ENCODE measurements at regions not wholly inside any gene's neighbourhood (a gene's known extent, or its start where the extent isn't known, plus 50 kb on each side); places are given as distances from the start of the nearest gene placed in this dataset.
"Not testable (repeated sequence)": the region's sequence is repeated elsewhere in the genome, so short reads cannot be mapped to it uniquely, and the experiment has no call there.

DNA sequence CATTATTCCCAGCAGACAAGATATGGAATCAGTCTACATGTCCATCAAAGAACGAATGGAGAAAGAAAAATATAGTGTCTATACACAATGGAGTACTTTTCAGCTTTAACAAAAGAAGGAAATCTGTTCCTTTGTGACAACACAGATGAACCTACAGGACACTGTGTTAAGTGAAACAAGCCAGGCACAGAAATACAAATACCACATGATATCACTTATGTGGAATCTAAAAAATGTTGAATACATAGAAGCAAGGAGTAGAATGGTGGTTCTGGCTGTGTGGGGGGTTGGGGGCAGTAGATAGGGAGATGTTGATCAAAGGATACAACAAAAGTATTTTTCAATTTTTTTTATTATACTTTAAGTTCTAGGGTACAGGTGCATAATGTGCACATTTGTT is 347.7 kb upstream of the MAP2 start:
- no peak for DNase-seq

DNA sequence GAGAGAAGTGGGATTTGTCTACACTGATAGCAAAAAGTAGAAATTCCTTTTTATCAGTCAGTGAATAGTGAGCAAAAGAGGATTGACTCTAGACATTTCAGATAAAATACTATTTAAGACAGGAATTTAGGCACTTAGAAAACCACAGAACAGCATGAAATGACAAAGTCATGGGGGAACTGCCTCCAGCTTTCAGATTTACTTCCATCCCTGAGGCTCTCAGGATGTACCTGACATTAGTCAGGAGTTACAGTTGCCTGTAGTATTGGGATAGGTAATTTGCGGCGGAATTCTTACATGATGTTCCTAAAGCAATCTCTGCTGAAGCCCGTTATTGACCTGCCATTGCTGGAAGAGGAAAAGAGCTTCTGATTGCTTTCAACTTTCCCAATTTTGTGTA is 337.1 kb upstream of the MAP2 start:
- DNase-seq = no peak

DNA sequence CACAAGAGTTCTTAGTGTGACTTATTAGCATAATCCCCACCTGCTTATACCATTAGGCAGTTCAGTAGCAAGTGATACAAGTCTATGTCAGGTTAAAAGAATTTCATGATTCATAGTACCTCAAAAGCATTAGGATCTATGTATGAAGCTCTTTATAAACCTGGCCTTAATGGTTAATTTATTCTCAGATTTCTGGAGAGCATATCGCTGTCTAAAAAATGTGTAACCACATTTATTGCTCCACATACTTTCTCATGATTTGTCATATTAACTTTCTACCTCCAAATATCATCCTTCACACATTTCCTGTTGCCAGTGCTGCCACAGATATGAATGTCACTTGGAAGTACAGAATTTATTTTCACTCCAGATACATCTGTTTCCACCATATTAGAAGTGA is 332.8 kb upstream of the MAP2 start:
- no peak for DNase-seq

DNA sequence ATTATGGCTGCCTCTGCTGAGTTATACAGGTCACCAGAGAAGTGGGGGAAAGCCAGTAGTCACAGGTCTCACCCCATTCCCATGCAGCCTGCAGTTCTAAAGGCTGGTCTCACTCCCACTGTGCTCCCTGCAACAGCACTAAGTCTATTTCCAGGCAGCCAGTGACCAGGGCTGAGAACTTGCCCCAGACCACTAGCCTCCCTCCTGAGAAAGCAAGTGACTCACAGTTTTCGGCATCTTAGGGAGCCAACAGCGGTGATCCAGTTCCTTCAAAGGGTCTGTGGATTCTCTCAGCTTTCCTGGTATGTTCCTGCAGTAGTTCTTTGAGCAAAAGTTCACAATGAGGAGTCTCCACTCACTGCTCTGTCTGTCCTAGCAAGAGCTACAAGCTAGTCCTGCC is 329.6 kb upstream of the MAP2 start:
- DNase-seq = no peak

DNA sequence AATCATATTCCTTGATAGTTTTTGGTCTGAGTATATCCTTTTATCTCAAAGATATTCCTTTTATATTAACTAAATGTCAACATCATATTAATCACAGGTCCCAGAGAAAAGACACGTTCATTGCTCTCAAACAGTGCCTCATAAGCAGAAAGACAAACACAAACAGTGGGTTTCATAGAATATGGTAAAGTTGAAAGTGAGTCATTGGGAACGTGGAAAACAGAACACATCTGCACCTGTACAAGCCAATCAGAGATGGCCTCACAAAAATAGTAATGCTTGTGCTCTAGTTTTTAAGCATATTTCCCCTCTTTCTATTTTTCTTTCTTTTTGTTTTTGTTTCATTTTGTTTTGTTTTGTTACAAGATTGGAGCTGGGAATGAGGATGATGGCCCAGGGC is 328.4 kb upstream of the MAP2 start:
- no peak for DNase-seq

DNA sequence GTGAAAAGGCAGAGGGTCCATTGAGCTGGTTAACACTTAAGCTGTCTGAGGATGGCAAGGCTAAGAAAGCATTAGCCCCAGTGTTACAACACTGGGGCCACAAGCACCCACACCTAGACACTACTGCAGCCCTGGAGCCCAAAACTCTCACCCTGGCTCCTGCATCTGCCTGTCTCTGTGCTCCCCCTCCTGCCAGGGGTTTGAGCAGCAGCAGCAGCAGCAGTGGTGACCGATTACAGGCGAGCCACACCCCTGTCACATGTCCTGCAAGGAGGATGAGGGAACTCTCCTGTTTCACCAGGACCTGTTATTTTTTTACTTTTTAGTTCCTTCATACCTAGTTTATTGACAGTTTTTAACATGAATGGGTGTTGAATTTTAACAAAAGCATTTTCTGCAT is 326.7 kb upstream of the MAP2 start:
- no peak for DNase-seq

DNA sequence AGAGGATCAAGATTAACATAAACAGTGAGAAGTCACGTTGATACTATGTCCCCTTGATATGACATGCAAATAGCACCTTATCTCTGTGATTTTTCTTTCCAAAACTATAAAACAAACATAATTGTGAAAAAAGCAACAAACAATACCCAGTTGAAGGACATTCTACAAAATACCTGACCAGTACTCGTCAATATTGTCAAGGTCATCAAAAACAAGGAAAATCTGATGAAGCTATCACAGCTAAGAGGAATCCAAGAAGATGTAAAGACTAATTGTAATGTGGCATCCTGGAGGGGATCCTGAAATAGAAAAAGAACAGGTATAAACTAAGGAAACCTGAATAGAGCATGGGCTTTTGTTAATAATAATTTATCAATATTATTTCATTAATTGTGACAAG is 321.5 kb upstream of the MAP2 start:
- DNase-seq = no peak

DNA sequence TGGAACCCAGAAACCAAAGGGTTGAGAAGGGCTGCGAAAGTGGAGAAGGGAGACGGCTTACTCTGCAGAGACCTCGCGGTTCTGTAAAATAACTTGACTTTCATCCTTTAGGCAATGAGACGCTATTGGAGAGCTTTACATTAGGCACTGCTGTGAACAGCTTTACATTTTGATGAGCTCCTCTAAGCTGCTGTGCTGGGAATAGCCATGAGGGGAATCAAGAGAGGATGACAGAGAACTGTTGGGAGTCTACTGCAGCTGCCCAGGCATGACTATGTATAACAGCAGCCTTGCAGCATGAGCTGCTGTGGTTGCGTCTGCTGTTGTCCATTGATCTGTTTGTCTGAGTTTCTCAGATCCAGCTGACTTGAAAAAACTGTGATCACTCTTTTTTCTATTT is 310.8 kb upstream of the MAP2 start:
- DNase-seq = no peak

DNA sequence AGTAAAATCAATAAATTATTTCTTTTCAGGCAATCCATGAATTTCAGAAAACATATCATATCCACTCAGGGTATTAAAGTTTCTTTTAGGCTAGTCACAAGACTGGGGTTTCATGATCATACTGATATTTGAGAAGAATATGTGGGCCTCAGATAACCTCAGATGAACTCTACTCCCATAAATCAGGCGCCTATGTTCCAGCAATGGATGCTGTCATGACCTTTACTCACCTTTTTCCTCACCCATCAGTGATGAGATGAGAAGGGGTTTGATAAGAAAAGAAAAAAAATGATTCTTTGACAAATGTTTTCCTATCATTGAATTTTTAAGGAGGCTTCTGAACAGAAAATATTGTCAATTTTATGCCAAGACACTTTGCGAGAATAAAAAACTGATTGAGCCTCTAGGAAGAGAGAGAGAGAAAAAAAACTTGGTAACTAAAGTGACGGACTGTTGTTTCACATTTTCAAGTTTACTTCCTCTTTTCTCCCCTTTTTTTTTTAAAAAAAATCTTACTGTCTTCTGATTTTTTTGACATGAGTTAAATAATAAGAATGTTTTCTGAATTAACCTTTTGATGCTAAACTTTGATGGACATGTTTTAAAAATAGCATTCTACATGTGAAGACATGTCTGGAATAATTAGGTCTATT is 309.1 kb upstream of the MAP2 start:
- DNase-seq = no peak

DNA sequence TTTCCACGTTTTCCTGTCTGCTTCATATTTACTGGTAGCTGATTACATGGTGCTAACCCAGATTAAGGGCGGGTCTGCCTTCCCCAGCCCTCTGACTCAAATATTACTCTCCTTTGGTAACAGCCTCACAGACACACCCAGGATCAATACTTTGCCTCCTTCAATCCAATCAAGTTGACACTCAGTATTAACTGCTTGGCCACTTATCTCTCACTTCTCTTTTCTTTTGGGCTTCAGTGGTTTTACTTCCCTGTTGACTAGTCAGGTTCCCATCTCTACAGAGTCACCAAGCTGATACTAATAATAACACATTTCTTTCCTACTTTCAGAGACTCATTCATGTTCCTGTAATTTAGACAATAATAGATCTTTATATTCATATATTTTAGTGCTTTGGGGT is 302.2 kb upstream of the MAP2 start:
- no peak for DNase-seq

DNA sequence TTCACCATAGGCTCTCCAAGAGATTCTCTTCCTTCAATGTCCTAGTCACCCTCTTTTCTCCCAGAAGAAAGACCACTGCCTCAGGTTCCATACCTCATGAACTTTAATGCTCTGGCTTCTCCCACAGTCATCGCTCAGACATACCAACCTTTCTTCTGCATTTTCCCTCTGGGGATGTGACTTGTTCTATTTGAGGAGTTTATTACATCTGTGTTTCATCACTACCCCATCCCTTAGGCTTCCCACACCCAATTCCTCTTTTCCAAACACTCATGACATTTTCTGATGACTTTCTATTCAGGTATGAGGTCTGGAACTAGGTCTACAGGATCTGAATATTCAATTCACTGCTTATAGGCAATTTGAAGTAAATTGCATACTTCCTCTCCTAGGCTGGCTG is 298.6 kb upstream of the MAP2 start:
- no peak for DNase-seq

DNA sequence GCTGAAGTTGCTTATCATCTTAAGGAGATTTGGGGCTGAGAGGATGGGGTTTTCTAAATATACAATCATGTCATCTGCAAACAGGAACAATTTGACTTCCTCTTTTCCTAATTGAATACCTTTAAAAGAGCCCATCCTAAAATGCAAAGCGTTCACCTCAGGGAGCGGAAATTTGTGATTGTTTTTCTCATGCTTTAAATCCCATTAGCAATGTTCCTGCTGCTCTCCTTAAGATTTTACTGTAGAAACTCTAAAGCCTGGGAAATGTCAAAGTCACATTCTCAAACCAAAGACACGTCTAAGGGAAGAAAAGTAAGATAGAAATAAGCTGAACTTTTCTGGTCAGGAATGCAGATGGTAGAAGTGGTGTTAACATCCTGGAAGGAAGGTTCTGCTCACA is 285.8 kb upstream of the MAP2 start:
- no peak for DNase-seq

DNA sequence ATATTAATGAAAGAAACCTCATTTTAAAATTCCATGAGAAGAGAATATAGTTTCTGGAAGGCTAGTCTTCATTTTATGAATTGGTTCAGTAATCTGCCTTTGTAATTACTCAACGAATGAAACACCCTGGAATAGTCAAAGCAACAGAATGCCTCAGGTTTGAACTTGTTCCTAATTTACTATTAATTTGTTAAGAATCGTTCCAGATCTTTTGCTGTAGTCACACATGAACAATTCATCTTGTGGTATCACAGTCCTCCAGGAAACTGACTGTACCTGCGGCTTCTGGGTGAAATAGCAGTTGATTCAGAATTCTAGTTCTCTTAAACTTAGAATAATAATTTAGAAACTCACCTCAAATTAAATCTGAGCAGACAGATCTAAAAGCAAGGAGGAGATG is 282.7 kb upstream of the MAP2 start:
- DNase-seq = no peak

DNA sequence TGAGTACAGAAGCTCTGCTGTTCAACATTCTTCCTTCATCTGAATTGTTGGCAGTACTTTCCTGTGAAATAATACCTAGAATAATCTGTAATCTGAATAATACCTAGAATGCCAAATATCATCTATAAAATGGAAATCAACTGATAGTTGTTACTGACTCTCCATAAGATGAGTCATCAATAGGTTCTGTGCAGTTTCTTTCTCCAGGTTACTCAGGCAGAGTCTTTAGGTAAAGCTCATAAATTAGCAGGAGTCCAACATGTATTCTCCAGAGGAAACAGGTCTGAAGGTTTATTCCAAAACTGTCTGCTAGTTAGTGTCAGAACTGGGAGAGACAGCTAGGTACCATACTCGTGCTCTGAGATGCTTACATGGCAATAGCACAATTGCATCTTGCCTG is 282.0 kb upstream of the MAP2 start:
- no peak for DNase-seq

DNA sequence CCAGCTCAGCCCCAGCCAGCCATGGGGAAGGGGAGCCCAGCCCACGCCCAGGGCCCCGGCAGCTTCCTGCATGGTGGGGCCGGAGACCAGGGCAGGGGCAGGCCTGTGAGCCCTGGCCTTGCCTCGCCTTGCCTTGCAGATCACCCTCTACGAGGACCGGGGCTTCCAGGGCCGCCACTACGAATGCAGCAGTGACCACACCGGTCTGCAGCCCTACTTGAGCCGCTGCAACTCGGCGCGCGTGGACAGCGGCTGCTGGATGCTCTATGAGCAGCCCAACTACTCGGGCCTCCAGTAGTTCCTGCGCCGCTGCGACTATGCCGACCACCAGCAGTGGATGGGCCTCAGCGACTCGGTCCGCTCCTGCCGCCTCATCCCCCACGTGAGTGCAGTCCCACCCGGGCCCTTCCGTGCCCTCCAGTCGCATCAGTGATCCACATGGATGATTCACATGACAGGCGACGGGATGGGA is 278.6 kb upstream of the MAP2 start:
- DNase-seq = not testable (repeated sequence)

DNA sequence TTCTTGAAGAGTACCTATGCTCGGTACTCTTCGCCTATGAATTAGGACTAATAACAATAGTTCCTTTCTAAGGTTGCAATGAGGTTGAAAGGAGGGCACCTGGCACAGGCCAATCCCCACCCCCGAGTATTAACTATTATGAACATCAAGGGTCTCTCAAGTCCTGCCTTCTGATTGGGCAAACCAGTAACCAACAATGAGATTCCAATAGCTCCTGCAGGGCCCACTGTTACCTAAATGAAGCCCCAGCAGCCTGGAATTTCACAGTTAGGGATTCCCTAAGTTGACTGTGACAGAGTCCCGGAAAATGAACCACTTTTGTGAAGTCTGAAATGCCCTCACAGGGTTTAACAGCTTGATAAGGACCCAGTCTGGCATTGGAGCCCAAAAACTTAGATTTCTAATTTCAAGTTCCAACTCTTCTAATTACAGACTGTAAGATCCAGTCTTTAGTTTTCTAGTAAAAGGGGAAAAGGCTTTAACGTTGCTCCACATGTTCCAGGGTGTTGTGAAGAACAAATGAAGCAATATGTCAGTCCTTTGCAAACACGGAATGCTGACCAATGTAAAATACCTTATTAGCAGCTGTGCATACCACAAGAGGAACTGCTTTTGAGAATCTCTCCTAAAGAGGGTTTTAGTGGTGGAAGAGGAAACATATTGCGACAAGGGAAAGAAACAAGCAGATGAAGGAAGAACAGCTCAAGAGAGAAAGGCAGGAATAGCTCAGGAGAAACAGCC is 277.7 kb upstream of the MAP2 start:
- no peak for DNase-seq

DNA sequence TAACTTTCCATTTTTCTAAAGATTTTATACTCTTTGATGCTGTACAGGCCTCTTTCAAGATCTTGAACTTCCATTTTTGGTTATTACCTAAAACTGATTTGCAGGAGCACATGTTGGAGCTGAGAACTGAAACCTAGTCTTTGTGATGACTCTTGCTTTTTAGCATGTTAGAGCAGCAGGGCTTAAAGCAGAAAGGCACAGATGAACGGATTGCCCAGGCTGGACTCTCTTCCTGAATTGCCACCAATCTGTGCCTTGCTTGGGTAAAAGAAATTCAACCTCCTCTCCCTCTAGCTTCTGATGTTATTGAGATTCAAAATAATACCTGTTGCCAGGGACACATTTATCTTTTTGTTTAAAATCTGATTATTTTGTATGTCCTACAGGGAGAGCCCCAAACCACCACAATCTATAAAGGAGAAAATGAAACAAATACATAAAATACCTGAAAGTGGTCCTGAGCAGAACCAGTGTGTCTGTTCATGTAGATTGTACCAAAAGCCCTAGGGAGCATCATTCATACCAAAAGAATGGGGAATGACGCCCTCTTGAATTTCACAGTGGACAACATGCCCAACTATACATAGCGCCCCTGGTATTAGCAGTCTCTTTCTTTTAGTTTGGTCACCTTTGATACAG is 277.0 kb upstream of the MAP2 start:
- no peak for DNase-seq

DNA sequence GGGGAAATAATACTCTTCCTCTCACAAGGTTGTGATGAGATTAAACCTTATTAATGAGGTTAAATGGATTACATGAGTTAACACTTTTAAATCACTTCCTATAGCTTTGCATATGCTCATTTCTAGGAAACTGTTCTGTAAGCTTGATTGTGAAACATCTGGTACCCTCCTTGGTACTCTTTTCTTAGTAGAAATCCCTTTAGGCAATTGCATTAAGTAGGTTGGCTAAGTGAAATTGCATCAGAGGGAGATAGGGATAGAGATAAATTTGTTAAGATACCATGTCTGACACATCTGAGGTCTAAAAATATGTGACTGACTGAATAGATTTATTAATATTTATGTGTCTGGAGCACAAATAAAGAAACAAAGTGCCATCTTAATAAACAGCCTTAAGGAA is 275.9 kb upstream of the MAP2 start:
- DNase-seq = no peak

DNA sequence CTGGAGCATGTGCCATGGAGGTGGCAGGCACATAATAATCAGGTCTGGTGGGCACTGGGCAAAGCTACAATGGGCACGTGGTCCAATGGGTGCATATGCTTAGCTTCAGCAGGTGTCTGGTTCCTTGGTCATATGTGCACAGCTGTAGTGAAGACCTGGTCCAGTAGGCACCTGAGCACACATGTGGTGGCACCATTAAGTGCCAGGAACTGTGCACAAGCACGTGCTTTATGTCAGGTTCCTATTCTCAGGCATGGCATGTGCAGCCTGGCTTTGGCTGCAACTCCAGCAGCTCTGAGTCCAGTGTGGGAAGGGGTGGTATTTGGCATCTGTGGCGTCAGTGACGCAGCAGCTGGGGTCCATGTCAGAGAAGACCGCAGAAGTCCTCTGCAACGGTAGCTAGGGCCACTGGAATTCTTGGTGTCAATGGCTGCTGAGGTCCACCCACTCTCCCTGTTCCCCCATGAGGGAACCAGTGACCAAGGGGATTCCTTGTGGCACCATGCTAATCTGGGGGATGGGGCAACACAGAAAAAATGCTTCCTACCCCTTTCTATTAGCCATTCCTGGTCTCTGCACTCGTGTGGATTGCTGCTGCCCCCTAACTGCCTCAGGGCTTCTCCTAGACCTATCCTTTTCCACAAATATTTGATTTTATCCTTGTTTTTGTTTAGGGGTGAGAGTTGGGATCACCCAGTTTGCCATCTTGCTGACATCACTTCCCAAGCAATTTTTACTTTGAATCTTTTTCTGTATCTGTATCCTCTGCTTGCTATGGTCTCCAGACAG is 262.9 kb upstream of the MAP2 start:
- DNase-seq = no peak

DNA sequence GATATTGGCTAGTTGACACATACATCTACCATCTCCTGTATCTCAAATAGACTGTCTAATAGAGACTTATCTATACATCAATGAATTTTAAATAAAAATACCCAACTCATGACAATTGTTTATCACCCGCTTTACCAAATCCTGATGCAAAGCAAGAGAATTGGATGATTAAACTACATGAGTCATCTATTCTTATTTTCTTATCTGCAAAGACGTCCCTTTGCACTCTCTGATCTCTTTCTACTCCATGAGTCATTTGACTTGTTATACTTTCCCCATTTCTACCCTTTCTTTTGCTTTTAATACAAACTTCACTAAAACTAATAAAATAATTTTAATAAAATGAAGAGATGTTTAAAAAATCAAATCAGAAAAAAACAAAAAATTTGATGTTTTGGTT is 261.7 kb upstream of the MAP2 start:
- no peak for DNase-seq

DNA sequence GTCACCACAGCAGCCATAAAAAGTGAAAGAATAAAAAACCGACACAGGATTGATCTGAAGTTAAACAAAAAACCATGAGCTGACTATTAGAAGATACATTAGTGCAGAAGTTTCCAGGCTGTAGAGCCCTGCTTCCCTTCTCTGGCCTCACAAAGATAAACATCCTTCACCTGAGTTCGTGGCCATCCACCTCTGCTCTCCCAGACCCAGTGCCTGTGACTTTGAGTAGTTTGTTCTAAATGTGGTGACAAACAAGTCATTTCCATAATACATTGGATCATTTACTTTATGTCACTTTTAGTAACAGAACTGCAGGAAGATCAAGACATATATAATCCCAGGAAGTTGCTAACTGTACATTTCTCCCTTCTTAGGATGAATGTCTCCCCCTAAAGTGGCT is 241.9 kb upstream of the MAP2 start:
- no peak for DNase-seq

DNA sequence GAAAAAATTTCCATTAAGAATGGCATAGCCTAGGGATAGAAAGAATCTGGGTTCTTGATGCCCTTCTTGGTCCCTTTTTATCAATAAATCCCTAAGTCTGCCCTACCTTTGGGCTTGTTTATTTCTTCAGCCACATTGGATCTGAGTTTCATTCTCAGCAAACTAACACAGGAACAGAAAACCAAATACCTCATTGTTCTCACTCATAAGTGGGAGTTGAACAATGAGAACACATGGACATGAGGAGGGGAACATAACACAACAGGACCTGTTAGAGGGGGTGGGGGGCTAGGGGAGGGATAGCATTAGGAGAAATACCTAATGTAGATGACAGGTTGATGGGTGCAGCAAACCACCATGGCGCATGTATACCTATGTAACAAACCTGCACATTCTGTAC is 237.0 kb upstream of the MAP2 start:
- DNase-seq = not testable (repeated sequence)

DNA sequence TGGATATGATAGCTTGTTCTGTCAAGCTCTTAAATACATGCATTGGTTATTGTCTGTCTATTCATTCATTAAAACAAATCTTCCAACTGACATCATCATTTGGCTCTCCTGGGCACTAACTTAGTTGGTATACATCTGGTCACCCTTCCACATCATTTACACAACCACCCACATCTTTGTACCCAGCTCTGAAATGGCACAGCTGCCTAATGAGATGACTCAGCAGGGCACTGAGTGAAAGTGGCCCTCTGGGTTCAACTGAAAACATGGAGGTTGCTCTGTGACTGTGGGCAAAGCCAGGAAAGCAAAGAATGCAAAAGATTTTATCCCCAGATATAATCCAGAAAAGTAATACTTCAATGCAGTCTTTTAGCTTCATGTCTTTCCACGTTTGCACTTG is 234.0 kb upstream of the MAP2 start:
- DNase-seq = no peak

DNA sequence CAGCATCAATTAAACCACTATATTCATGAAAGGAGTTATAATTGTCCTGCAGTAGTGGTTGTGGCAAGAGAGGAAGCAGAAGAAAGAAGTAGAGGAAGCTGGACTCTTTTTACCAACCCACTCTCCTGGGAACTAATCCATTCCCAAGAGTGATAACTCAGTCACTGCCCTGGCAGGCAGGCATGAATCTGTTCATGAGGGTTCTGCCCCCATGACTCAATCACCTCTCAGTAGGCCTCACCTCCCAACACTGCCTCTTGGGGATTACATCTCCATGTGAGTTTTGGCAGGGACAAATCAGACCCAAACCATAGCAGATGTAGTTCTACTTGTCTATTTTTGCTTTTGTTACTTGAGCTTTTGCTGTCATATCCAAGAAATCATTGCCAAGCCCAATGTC is 232.7 kb upstream of the MAP2 start:
- DNase-seq = no peak
